ENCODE measurements at regions not wholly inside any gene's neighbourhood (a gene's known extent, or its start where the extent isn't known, plus 50 kb on each side); places are given as distances from the start of the nearest gene placed in this dataset.

GRCh38 chr12:45102818-45103217 is 51.9 kb upstream of the DBX2 start:
- DNase-seq (ENCODE audit: low spot score): no peak

GRCh38 chr12:45105996-45106395 is 55.1 kb upstream of the DBX2 start:
- no peak for DNase-seq (ENCODE audit: low spot score)

DNA sequence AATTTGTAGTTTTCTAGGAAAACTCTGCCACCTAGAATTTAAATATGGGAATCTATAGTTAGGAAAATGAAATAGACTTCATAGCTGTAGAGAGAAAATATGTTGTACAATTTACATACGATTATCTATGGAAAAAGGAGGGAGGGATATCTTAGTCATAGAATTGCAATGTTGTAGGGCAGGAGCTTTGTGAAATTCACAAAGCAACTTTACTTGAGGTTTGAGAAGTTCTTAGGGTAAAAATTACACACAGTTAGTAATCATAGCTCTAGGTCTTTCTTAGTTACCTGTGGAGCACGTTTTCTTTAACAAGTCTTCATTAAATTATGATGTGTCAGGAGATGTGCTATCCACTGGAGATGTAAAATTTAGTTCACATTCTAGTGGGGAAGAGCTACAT is 61.4 kb upstream of the DBX2 start:
- DNase-seq (ENCODE audit: low spot score): no peak

GRCh38 chr12:45121224-45121623 is 70.3 kb upstream of the DBX2 start:
- DNase-seq (ENCODE audit: low spot score): no peak

GRCh38 chr12:45122768-45123380 is 72.0 kb upstream of the DBX2 start:
- peak; percentile 40 for DNase-seq (ENCODE audit: low spot score)

- DNase-seq (ENCODE audit: low spot score): no peak
These were observed 73.7 kb upstream of the DBX2 start for GRCh38 chr12:45124485-45125155.

- no peak for DNase-seq (ENCODE audit: low spot score)
These were observed 75.1 kb upstream of the DBX2 start for GRCh38 chr12:45125997-45126396.

DNA sequence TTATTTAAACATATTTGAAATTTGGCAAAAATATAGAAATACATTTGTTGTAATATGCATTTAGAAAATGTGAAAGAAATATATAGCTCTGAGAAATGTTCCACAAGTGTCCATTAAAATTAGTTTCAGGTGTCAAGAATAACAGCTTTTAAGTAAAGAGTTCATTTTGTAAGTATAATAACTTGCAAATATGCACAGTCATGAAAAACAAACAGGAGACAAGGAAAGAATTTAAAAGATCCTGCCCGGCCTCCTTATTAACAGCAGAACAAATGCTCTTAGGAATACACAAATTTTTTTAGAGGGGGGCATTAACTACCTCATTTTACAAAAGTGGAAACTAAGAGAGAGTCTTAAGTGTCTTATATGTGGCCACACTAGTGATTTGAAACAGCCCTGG is 77.7 kb upstream of the DBX2 start:
- no peak for DNase-seq (ENCODE audit: low spot score)

DNA sequence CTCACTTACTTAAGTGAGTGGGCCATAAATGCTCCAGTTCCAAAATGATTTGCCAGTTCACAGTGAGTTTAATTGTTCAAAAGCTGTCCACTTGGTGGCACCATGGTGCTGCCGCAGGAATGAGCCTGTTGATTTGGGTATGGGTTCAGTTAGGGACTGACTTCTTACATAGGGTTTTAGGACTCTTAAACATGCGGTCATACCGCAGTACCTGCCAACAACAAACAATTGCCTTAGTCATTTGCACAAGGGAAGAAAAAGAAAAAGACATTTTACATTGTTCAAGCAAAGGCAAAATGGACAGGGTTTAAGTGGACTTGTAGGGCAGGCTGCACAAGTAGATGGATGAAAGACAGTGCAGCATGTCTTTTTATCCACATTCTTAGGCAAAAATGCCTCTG is 80.0 kb upstream of the DBX2 start:
- peak; percentile 71 for DNase-seq (ENCODE audit: low spot score)

DNA sequence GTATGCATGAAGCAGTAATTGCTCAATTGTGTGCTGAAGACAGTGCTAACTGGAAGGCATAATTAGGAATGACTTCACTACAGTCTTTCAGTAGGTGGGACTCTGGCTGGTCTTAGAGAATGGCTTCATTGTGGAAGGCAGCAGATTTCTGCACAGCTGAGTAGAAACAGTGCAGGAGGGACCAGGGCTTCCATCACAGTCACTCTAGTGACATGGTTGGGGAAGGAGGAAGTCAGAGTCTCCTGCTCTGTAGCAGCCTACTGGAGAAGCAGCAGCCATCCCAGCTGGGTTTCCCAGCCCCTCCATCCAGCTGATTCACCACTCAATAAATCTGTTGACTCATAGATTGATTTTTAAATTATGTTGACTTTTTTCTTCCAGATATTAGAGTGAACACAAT is 80.6 kb upstream of the DBX2 start:
- DNase-seq (ENCODE audit: low spot score): no peak

DNA sequence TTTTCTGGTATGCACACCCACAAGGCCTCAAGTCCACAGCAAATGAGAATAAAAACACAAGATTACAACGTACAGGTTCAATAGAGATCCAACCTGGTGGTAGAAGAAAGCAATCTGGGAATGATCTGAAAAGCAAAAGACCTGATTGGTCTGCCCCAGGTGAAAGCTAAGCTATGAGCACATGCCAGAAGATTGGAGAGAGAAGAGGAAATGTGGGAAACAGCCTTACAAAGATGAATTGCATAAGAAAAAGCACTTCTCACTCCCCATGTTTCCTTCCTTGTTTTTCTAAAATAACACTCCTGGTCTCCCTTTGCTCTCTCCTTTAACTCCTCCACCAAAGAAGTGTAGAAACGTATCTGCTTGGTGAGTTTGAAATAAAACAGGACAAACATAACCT is 77.3 kb upstream of the ANO6 start:
- no peak for DNase-seq (ENCODE audit: low spot score)

GRCh38 chr12:45148006-45148405 is 67.9 kb upstream of the ANO6 start:
- no peak for DNase-seq (ENCODE audit: low spot score)

DNA sequence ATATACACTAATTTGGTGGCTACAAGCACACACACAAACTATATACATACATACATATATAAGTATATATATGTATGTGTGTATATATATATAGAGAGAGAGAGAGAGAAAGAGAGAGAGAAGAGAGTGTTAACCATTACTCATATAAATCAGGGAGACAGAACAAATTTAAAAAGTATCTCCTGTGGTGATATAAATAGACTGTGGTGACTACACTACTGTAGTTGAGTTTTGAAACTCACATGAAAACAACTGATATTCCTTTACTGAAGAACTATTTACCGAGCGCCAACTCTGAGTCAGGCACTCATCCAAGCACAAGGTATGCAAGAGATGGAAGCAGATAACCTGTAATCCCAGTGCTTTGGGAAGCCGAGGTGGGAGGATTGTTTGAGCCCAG is 67.3 kb upstream of the ANO6 start:
- DNase-seq (ENCODE audit: low spot score): no peak

DNA sequence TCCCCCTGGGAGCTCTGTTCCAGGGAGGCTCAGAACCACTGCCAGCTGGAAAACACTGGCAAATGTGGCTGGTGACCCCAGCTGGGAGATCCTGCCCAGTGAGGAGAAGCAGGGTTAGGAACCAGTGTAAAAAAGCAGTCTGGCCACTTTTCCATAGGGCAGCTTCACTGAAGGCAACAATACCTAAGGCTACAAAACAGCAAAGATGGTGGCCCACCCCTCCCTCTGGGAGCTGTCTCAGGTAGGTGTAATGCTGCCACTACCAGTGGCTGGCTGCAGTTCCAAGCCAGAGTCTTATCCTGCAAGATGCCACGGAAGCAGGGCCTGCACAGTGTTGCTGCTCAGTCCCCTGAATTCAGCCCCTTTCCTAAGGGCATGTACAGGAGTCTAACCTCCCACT is 50.6 kb upstream of the ANO6 start:
- DNase-seq (ENCODE audit: low spot score): no peak

DNA sequence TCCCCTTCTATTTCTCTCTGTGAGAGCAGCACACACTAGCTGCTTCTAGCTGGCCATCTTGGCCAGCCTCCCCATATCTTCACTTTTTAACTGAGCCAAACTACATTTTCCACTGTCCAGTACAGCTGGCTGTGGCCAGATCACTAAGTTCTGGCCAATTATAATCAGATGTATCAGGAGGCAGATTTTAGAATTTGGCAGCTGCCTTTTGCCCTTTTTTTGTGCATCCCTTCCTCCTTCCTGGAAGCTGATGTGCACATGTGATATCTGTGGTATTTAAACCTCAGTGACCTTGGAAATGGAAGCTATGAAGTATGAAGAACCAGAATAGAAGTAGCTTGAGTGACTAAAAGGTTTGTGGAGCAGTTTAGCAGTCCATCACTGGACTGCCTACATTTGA is 49.8 kb upstream of the ANO6 start:
- DNase-seq (ENCODE audit: low spot score): no peak

All from D341Med (cell line).